ENCODE measurements at regions not wholly inside any gene's neighbourhood (a gene's known extent, or its start where the extent isn't known, plus 50 kb on each side); places are given as distances from the start of the nearest gene placed in this dataset.

- no peak for TF ChIP-seq CTCF (IDR thresholded peaks at IDR 0.05 in 8 of 11, conservative IDR thresholded peaks at IDR 0.05 in 3 of 11)
- TF ChIP-seq POLR2AphosphoS5 (IDR thresholded peaks at IDR 0.05): no peak
Measured at GRCh38 chr13:55517312-55517711, 1623.4 kb upstream of the PRR20A start.

All from spleen (tissue), 7 donors.